Vagina (tissue), 2 donors: ENCODE measurements at regions not wholly inside any gene's neighbourhood (a gene's known extent, or its start where the extent isn't known, plus 50 kb on each side); places are given as distances from the start of the nearest gene placed in this dataset.

Source experiments
- DNase-seq, 2 donors: peaks; one replicate each; pipeline ENCODE4 v3.0.0-alpha.2; 2017; ENCODE audit errors: extremely low spot score in 2 of 2
- H3K27ac ChIP-seq: fragments of 200-600 bp; sonication (generic); one replicate; pipeline ENCODE4 v1.5.1; 2019
- H3K27me3 ChIP-seq: fragments of 200-600 bp; sonication (generic); one replicate; pipeline ENCODE4 v1.5.1; 2019
- H3K36me3 ChIP-seq, 2 donors: fragments of 200-600 bp; sonication (generic); one replicate each; pipeline ENCODE4 v1.5.1; 2017 to 2019
- H3K4me1 ChIP-seq: fragments of 200-600 bp; sonication (generic); one replicate; pipeline ENCODE4 v1.5.1; 2019
- H3K4me3 ChIP-seq, 2 donors: fragments of 200-600 bp; sonication (generic); 1 replicate in 1 of 2; 2 replicates in 1 of 2; pipeline ENCODE4 v1.5.1; 2016 to 2019
- H3K9me3 ChIP-seq: fragments of 200-600 bp; sonication (generic); one replicate; pipeline ENCODE4 v1.5.1; 2019
- POLR2A ChIP-seq, 2 donors: fragments of 450-650 bp; IDR thresholded peaks; one replicate each; pipeline ENCODE4 v1.6.1; 2017; ENCODE audit warnings: antibody characterized with exemption in 2 of 2, mild to moderate bottlenecking in 2 of 2, moderate library complexity in 2 of 2
- POLR2AphosphoS5 ChIP-seq, 2 donors: sonication (generic); formaldehyde crosslinking; IDR thresholded peaks; one replicate each; pipeline ENCODE4 v1.9.0; 2017; ENCODE audit warnings: antibody characterized with exemption in 2 of 2, mild to moderate bottlenecking in 2 of 2, low read depth in 1 of 2; ENCODE audit not compliant: insufficient read depth in 1 of 2
- intact Hi-C: fragments of 100-400 bp; cut with DNase I; formaldehyde crosslinking; loops from one replicate; pipeline ENCODE4 v1.15.1; 2023
- TF ChIP-seq, protein P1 (sequence below), 3 experiments: fragments of 450-650 bp in 2 of 3; fragments of 200-600 bp in 1 of 3; sonication (generic) in 1 of 3; IDR thresholded peaks; one replicate each; pipeline ENCODE4 v1.5.1; 2017 to 2019; ENCODE audit warnings: antibody characterized with exemption in 3 of 3, mild to moderate bottlenecking in 2 of 3, moderate library complexity in 2 of 3

DNA sequence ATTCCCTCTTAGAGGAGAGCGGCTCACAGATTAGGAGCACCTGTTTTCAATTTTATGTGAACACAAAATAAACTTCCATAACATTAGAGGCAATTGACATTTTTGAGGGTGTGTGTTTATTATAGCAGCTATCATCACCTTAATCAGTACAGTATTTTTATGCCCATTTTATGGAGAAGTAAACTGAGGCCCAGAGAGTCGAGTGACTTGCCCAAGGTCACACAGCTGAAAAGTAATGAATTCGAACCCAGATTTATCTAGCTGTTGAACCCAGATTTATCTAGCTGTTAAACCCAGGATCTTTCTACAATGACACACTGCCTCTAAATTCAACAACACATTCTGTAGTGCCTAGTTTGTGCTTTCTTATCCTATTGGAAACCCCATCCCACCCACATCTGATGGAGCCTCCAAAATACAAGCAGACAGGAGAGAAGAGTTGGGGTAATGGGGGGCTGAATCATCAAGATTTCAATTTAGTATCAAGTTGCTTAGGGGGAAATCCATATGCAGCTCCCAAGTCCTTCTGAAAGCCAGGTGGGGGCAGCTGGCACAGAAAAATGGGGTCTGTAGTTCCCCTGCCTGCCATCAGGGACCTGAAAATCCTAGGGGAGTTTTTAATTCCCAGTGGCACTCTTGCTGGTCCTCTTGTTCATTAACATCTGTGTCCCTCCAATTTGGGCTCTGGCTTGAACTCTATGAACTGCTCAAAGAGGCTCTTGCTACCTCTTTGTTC, 50.4 kb upstream of the TRA2B start:
- DNase-seq, result no peak
- intact Hi-C loops, result loop anchor here (5.0 to 10.0 kb wide), 2 partner anchors 287 to 554 kb away; partner anchors contain the start of gene CRYGS
- Histone ChIP-seq H3K36me3 (no peaks in the 10 kb centered on the region), H3K4me1 (no peaks in the 10 kb centered on the region), H3K27me3 (no peaks in the 10 kb centered on the region), H3K27ac (no peak overlapping the region), H3K4me3 (no peak overlapping the region), H3K9me3 (no peaks in the 10 kb centered on the region)
- TF ChIP-seq POLR2A (IDR thresholded peaks at IDR 0.05) (no peak), POLR2AphosphoS5 (IDR thresholded peaks at IDR 0.05; ENCODE audit: insufficient read depth in 1 of 2, low read depth in 1 of 2) (no peak)
- TF ChIP-seq, protein P1, sequence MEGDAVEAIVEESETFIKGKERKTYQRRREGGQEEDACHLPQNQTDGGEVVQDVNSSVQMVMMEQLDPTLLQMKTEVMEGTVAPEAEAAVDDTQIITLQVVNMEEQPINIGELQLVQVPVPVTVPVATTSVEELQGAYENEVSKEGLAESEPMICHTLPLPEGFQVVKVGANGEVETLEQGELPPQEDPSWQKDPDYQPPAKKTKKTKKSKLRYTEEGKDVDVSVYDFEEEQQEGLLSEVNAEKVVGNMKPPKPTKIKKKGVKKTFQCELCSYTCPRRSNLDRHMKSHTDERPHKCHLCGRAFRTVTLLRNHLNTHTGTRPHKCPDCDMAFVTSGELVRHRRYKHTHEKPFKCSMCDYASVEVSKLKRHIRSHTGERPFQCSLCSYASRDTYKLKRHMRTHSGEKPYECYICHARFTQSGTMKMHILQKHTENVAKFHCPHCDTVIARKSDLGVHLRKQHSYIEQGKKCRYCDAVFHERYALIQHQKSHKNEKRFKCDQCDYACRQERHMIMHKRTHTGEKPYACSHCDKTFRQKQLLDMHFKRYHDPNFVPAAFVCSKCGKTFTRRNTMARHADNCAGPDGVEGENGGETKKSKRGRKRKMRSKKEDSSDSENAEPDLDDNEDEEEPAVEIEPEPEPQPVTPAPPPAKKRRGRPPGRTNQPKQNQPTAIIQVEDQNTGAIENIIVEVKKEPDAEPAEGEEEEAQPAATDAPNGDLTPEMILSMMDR (IDR thresholded peaks at IDR 0.05), result no peak
